Esophagus squamous epithelium (tissue), 4 donors: ENCODE measurements at regions not wholly inside any gene's neighbourhood (a gene's known extent, or its start where the extent isn't known, plus 50 kb on each side); places are given as distances from the start of the nearest gene placed in this dataset.

Experiments used
- POLR2A ChIP-seq, 4 donors: fragments of 450-650 bp; IDR thresholded peaks; one replicate each; pipeline ENCODE4 v1.6.1; 2017; ENCODE audit warnings: antibody characterized with exemption in 4 of 4, mild to moderate bottlenecking in 4 of 4, moderate library complexity in 3 of 4
- TF ChIP-seq, protein P1 (sequence below), 6 experiments: fragments of 450-650 bp in 4 of 6; fragments of 200-600 bp in 2 of 6; sonication (generic) in 2 of 6; IDR thresholded peaks; one replicate each; pipeline ENCODE4 v1.5.1; 2016 to 2019; ENCODE audit warnings: antibody characterized with exemption in 6 of 6, mild to moderate bottlenecking in 4 of 6, moderate library complexity in 4 of 6

DNA sequence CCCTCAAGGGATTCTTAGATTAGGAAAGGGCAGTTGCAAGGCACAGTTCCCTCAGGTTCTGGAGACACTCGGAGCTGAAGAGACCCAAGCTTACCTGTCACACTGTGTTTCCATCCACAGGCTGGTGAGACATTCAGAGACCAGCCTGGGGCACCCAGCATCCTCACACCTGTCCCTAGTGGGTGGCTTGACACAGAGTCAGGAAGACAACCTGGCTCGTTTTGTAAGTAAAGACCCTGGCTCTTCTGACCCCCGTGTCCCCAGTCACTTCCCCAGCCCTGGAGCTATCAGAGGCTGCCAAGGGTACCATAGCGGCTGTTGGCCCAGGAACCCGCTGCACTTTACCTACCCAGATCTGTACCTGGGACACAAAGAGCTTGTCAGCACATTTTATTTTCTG is 409.8 kb downstream of the MATN1 start:
- TF ChIP-seq, protein P1, sequence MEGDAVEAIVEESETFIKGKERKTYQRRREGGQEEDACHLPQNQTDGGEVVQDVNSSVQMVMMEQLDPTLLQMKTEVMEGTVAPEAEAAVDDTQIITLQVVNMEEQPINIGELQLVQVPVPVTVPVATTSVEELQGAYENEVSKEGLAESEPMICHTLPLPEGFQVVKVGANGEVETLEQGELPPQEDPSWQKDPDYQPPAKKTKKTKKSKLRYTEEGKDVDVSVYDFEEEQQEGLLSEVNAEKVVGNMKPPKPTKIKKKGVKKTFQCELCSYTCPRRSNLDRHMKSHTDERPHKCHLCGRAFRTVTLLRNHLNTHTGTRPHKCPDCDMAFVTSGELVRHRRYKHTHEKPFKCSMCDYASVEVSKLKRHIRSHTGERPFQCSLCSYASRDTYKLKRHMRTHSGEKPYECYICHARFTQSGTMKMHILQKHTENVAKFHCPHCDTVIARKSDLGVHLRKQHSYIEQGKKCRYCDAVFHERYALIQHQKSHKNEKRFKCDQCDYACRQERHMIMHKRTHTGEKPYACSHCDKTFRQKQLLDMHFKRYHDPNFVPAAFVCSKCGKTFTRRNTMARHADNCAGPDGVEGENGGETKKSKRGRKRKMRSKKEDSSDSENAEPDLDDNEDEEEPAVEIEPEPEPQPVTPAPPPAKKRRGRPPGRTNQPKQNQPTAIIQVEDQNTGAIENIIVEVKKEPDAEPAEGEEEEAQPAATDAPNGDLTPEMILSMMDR (IDR thresholded peaks at IDR 0.05): no peak
- TF ChIP-seq POLR2A (IDR thresholded peaks at IDR 0.05): no peak
